ENCODE measurements at regions not wholly inside any gene's neighbourhood (a gene's known extent, or its start where the extent isn't known, plus 50 kb on each side); places are given as distances from the start of the nearest gene placed in this dataset.
A peak's percentile ranks its signal among the peaks of the same experiment; 100 is the strongest.

DNA sequence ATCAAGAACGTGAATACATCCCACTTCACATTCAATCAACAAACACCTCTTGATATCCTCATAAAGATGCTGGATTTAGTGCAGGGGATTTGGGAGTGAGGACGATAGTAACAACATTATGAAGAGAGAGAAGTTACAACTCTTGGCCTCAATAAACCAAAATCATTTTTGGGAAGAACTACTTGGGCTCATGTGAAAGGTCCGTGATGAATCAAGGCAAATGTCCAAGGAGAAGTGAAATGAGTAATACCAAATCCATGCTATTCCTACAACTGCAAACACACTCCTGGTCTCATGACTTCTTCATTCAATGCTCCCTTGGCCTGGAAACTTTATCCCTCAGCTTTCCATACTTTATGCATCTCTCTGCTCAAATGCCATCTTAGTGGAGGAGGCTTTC, 162.0 kb upstream of the LMNTD1 start:
- no peak for DNase-seq
- H3K36me3 ChIP-seq: no peaks in the 10 kb centered on the region
- ATAC-seq: peak in 1 of 2 donors; percentile 39
- H3K4me1 ChIP-seq: no peaks in the 10 kb centered on the region
- H3K27me3 ChIP-seq: no peaks in the 10 kb centered on the region
- no peak overlapping the region for H3K27ac ChIP-seq
- H3K4me3 ChIP-seq: no peak overlapping the region
- no peak for TF ChIP-seq POLR2A (IDR thresholded peaks at IDR 0.05)
- TF ChIP-seq, protein P1, sequence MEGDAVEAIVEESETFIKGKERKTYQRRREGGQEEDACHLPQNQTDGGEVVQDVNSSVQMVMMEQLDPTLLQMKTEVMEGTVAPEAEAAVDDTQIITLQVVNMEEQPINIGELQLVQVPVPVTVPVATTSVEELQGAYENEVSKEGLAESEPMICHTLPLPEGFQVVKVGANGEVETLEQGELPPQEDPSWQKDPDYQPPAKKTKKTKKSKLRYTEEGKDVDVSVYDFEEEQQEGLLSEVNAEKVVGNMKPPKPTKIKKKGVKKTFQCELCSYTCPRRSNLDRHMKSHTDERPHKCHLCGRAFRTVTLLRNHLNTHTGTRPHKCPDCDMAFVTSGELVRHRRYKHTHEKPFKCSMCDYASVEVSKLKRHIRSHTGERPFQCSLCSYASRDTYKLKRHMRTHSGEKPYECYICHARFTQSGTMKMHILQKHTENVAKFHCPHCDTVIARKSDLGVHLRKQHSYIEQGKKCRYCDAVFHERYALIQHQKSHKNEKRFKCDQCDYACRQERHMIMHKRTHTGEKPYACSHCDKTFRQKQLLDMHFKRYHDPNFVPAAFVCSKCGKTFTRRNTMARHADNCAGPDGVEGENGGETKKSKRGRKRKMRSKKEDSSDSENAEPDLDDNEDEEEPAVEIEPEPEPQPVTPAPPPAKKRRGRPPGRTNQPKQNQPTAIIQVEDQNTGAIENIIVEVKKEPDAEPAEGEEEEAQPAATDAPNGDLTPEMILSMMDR (IDR thresholded peaks at IDR 0.05 in 4 of 5, conservative IDR thresholded peaks at IDR 0.05 in 1 of 5): no peak
- in situ Hi-C loops (cut with MboI; ENCODE audit: low sequenced_read_pairs in 4 of 4) (no loop called here), intact Hi-C loops (cut with DNase I; ENCODE audit: low total_unique reads) (no loop called here)
- no peaks in the 10 kb centered on the region for H3K9me3 ChIP-seq

DNA sequence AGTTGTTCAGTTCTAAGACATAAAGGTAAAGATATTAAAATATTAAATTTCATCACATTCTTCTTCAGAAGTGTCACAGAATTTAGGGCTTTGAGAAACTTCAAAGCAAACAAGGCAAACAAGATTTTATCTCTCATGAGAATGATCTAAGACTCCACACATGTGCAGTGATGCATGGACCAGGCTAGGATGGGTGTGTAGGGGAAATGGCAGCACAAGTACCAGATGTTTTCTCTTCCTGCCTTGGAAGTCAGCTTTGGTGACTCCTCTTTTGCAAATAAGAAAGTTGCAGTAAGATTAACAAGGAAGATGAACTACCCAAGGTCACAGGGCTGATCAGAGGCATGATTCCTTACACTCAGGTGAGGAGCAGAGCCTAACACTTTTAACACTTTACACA, 163.8 kb upstream of the LMNTD1 start:
- in situ Hi-C loops (cut with MboI; ENCODE audit: low sequenced_read_pairs in 4 of 4) (no loop called here), intact Hi-C loops (cut with DNase I; ENCODE audit: low total_unique reads) (no loop called here)
- no peak for DNase-seq

DNA sequence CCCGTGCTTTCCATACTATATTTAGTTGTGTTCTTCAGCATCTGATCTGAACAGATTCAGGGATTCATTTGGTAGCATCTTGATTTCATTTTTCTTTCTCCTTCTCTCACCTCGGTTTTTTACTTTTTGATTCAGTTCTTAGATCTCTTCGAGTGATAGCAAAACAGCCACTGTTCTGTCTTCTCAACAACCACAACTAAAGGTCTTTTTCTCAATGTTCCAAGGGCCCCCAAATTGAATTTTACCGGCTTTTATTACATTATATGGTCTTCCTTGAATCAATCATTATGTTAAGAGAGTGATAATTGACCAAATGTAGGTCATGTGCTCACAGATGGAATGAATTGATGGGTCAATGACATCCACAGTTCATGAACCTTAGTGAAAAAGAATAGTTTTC, 164.5 kb upstream of the LMNTD1 start:
- no peaks in the 10 kb centered on the region for H3K4me1 ChIP-seq
- DNase-seq (no peak), ATAC-seq (no peak)
- no peak overlapping the region for H3K27ac ChIP-seq
- intact Hi-C loops (cut with DNase I; ENCODE audit: low total_unique reads): no loop called here
- TF ChIP-seq, protein P1 (IDR thresholded peaks at IDR 0.05 in 4 of 5, conservative IDR thresholded peaks at IDR 0.05 in 1 of 5): no peak
- no peak for TF ChIP-seq POLR2A (IDR thresholded peaks at IDR 0.05)
- in situ Hi-C loops (cut with MboI; ENCODE audit: low sequenced_read_pairs in 4 of 4): no loop called here
- H3K27me3 ChIP-seq: no peaks in the 10 kb centered on the region
- no peaks in the 10 kb centered on the region for H3K36me3 ChIP-seq
- H3K4me3 ChIP-seq: no peak overlapping the region
- H3K9me3 ChIP-seq: no peaks in the 10 kb centered on the region

More for the DNA sequence above, 163.8 kb upstream of the LMNTD1 start:
- H3K4me1 ChIP-seq: no peaks in the 10 kb centered on the region
- no peak overlapping the region for H3K27ac ChIP-seq
- no peak overlapping the region for H3K4me3 ChIP-seq
- H3K9me3 ChIP-seq: no peaks in the 10 kb centered on the region
- H3K27me3 ChIP-seq: no peaks in the 10 kb centered on the region
- no peaks in the 10 kb centered on the region for H3K36me3 ChIP-seq
- no peak for TF ChIP-seq POLR2A (IDR thresholded peaks at IDR 0.05)
- TF ChIP-seq, protein P1 (IDR thresholded peaks at IDR 0.05 in 4 of 5, conservative IDR thresholded peaks at IDR 0.05 in 1 of 5): no peak
- ATAC-seq: no peak

- Histone ChIP-seq H3K27ac (no peak overlapping the region), H3K4me1 (no peaks in the 10 kb centered on the region), H3K9me3 (no peaks in the 10 kb centered on the region), H3K4me3 (no peak overlapping the region), H3K27me3 (no peaks in the 10 kb centered on the region), H3K36me3 (no peaks in the 10 kb centered on the region)
- TF ChIP-seq, protein P1 (IDR thresholded peaks at IDR 0.05 in 4 of 5, conservative IDR thresholded peaks at IDR 0.05 in 1 of 5): no peak
- TF ChIP-seq POLR2A (IDR thresholded peaks at IDR 0.05): no peak
- in situ Hi-C loops (cut with MboI; ENCODE audit: low sequenced_read_pairs in 4 of 4) (no loop called here), intact Hi-C loops (cut with DNase I; ENCODE audit: low total_unique reads) (no loop called here)
- DNase-seq: no peak
- ATAC-seq: no peak
Observed at GRCh38 chr12:25718081-25718731, 165.1 kb upstream of the LMNTD1 start.

- Histone ChIP-seq H3K4me1 (no peaks in the 10 kb centered on the region), H3K36me3 (no peaks in the 10 kb centered on the region), H3K27me3 (no peaks in the 10 kb centered on the region), H3K4me3 (no peak overlapping the region), H3K27ac (no peak overlapping the region), H3K9me3 (no peaks in the 10 kb centered on the region)
- intact Hi-C loops (cut with DNase I; ENCODE audit: low total_unique reads): no loop called here
- DNase-seq (no peak), ATAC-seq (no peak)
- in situ Hi-C loops (cut with MboI; ENCODE audit: low sequenced_read_pairs in 4 of 4): no loop called here
- TF ChIP-seq, protein P1 (IDR thresholded peaks at IDR 0.05 in 4 of 5, conservative IDR thresholded peaks at IDR 0.05 in 1 of 5): no peak
- no peak for TF ChIP-seq POLR2A (IDR thresholded peaks at IDR 0.05)
Observed at GRCh38 chr12:25719505-25719904, 166.4 kb upstream of the LMNTD1 start.

Data from gastrocnemius medialis (tissue), 4 donors.